ENCODE measurements at regions not wholly inside any gene's neighbourhood (a gene's known extent, or its start where the extent isn't known, plus 50 kb on each side); places are given as distances from the start of the nearest gene placed in this dataset.

DNA sequence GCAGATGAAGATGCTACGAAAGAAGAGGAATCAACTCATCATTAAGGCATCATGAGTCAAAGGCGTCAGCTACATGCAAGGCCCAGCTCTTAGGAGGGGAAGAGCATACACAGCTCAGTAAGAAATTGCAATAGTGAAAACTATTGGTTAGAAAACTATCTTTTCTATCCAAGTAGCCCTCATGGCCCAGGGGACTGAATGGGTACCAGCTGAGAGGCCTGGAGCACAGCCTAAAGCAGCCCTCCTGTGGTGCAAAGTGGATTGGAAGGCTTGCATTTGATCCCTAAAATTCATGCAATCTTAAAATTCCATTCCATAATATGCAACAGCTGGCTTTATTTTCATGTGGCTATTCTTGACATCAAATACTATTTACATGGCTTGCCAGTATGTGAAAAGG, 251.8 kb upstream of the USP24 start:
- H3K27ac ChIP-seq (ENCODE audit: poor library complexity, severe bottlenecking): no peak overlapping the region
- DNase-seq (ENCODE audit: low spot score) (no peak), ATAC-seq (ENCODE audit: low read depth) (no peak)
- no peaks in the 10 kb centered on the region for H3K36me3 ChIP-seq (ENCODE audit: low read depth)
- peaks cover 6% of the 10 kb centered on the region for H3K4me1 ChIP-seq (ENCODE audit: insufficient read depth, poor library complexity, severe bottlenecking)
- no peak overlapping the region for H3K4me3 ChIP-seq (ENCODE audit: severe bottlenecking)
- H3K9me3 ChIP-seq (ENCODE audit: severe bottlenecking): no peaks in the 10 kb centered on the region
- no peaks in the 10 kb centered on the region for H3K27me3 ChIP-seq (ENCODE audit: insufficient read depth, poor library complexity, severe bottlenecking)
- TF ChIP-seq, protein P1, sequence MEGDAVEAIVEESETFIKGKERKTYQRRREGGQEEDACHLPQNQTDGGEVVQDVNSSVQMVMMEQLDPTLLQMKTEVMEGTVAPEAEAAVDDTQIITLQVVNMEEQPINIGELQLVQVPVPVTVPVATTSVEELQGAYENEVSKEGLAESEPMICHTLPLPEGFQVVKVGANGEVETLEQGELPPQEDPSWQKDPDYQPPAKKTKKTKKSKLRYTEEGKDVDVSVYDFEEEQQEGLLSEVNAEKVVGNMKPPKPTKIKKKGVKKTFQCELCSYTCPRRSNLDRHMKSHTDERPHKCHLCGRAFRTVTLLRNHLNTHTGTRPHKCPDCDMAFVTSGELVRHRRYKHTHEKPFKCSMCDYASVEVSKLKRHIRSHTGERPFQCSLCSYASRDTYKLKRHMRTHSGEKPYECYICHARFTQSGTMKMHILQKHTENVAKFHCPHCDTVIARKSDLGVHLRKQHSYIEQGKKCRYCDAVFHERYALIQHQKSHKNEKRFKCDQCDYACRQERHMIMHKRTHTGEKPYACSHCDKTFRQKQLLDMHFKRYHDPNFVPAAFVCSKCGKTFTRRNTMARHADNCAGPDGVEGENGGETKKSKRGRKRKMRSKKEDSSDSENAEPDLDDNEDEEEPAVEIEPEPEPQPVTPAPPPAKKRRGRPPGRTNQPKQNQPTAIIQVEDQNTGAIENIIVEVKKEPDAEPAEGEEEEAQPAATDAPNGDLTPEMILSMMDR (IDR thresholded peaks at IDR 0.05; ENCODE audit: poor library complexity, severe bottlenecking): no peak

DNA sequence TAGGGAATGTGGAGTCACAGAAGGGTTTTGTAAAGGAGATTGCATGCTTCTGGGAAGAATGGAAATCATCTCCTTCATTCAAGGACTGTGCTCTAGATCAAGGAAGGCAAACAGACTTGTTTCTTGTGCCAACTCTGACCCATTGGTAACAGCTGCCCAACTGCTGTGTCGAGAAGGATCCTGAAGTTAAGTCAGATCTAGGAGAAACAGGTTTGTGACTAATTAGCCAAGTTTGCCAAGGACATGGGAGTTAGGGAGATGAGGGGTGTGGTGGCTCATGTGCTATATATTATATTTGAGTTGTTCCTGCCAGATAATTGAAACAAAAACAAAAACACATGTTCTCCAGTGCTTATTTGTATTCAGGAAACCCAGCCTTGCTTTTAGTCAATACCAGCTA, 251.2 kb upstream of the USP24 start:
- peak; percentile 79 for ATAC-seq (ENCODE audit: low read depth)
- Histone ChIP-seq H3K4me1 (ENCODE audit: insufficient read depth, poor library complexity, severe bottlenecking) (peaks cover 6% of the 10 kb centered on the region), H3K27ac (ENCODE audit: poor library complexity, severe bottlenecking) (no peak overlapping the region), H3K27me3 (ENCODE audit: insufficient read depth, poor library complexity, severe bottlenecking) (no peaks in the 10 kb centered on the region), H3K4me3 (ENCODE audit: severe bottlenecking) (no peak overlapping the region), H3K9me3 (ENCODE audit: severe bottlenecking) (no peaks in the 10 kb centered on the region), H3K36me3 (ENCODE audit: low read depth) (no peaks in the 10 kb centered on the region)
- TF ChIP-seq, protein P1 (IDR thresholded peaks at IDR 0.05; ENCODE audit: poor library complexity, severe bottlenecking): no peak
- no peak for DNase-seq (ENCODE audit: low spot score)

DNA sequence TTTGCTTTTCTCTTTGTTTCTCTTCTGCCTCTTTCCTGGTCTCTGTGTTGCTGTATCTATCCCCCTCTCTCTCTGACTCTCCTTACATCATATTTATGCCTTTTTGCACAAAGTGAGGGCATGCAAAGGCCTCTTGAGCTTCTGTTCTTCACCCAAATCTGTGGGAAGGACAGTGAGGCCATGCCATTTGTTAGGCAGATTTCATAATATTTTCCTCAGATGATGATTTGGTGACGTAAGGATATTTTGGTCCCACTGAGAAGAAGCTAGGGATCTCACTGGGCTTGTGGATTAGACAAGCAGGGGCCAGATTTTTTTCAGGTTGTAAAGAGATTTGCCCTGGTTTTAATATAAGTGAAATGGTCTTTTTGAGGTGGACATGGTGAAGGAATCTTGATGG, 249.4 kb upstream of the USP24 start:
- H3K9me3 ChIP-seq (ENCODE audit: severe bottlenecking): no peaks in the 10 kb centered on the region
- H3K27ac ChIP-seq (ENCODE audit: poor library complexity, severe bottlenecking): no peak overlapping the region
- H3K4me3 ChIP-seq (ENCODE audit: severe bottlenecking): no peak overlapping the region
- no peak for ATAC-seq (ENCODE audit: low read depth)
- H3K4me1 ChIP-seq (ENCODE audit: insufficient read depth, poor library complexity, severe bottlenecking): peaks cover 6% of the 10 kb centered on the region
- H3K27me3 ChIP-seq (ENCODE audit: insufficient read depth, poor library complexity, severe bottlenecking): no peaks in the 10 kb centered on the region
- TF ChIP-seq, protein P1 (IDR thresholded peaks at IDR 0.05; ENCODE audit: poor library complexity, severe bottlenecking): no peak
- no peaks in the 10 kb centered on the region for H3K36me3 ChIP-seq (ENCODE audit: low read depth)
- no peak for DNase-seq (ENCODE audit: low spot score)

DNA sequence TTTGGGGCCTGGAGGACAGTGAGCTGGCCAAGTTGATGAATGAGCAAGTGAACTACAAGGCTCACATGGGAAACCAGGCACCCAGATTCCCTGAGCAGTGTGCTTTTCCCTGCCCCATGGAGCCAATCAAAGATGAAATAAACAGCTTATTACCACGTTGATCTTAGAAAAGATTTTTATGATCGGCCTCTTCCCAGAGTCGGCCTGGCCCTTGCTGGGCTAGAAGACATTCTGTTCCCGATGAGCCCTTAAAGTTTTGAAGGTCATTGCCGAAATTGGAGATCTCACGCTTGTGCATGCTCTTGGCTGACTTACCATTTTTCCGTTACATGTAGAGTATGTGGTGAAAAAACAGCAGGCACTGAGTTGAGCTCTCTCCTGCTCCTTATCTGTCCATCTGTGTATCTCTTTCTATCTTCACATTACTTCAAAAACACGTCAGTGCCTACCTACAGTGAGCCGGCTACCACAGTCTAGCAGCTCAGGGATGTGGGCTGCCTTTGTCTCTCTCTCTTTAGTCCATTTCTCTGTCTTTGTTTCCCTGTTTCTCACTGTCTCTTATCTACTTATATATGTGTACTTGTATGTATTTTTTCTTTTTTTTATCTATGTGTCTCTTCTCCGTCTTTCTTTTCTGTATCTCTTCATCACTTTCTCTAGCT, 248.8 kb upstream of the USP24 start:
- peaks cover 6% of the 10 kb centered on the region for H3K4me1 ChIP-seq (ENCODE audit: insufficient read depth, poor library complexity, severe bottlenecking)
- no peak overlapping the region for H3K27ac ChIP-seq (ENCODE audit: poor library complexity, severe bottlenecking)
- ATAC-seq (ENCODE audit: low read depth): no peak
- H3K27me3 ChIP-seq (ENCODE audit: insufficient read depth, poor library complexity, severe bottlenecking): no peaks in the 10 kb centered on the region
- no peak overlapping the region for H3K4me3 ChIP-seq (ENCODE audit: severe bottlenecking)
- TF ChIP-seq, protein P1 (IDR thresholded peaks at IDR 0.05; ENCODE audit: poor library complexity, severe bottlenecking): no peak
- DNase-seq (ENCODE audit: low spot score): no peak
- no peaks in the 10 kb centered on the region for H3K9me3 ChIP-seq (ENCODE audit: severe bottlenecking)
- no peaks in the 10 kb centered on the region for H3K36me3 ChIP-seq (ENCODE audit: low read depth)

DNA sequence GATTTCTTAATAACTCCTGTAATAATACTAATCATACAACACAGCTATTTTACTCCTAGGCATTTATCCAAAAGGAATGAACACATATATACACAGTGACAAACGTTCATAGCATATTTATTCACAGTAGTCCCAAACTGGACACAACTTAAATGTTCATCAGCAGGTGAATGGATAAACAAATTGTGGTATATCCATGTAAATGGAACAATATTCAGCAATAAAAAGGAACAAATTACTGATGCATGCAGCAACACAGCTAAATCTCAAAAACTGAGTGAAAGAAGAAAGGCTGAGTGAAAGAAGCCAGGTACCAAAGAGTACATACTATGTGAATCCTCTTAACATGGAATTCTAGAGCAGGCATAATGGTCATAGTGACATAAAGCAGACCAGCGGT, 242.7 kb upstream of the USP24 start:
- Histone ChIP-seq H3K4me1 (ENCODE audit: insufficient read depth, poor library complexity, severe bottlenecking) (no peaks in the 10 kb centered on the region), H3K9me3 (ENCODE audit: severe bottlenecking) (no peaks in the 10 kb centered on the region), H3K4me3 (ENCODE audit: severe bottlenecking) (no peak overlapping the region), H3K27me3 (ENCODE audit: insufficient read depth, poor library complexity, severe bottlenecking) (no peaks in the 10 kb centered on the region), H3K27ac (ENCODE audit: poor library complexity, severe bottlenecking) (no peak overlapping the region), H3K36me3 (ENCODE audit: low read depth) (no peaks in the 10 kb centered on the region)
- TF ChIP-seq, protein P1 (IDR thresholded peaks at IDR 0.05; ENCODE audit: poor library complexity, severe bottlenecking): no peak
- DNase-seq (ENCODE audit: low spot score) (no peak), ATAC-seq (ENCODE audit: low read depth) (no peak)

Data from RWPE2 (cell line).